ENCODE measurements at regions not wholly inside any gene's neighbourhood (a gene's known extent, or its start where the extent isn't known, plus 50 kb on each side); places are given as distances from the start of the nearest gene placed in this dataset.

DNA sequence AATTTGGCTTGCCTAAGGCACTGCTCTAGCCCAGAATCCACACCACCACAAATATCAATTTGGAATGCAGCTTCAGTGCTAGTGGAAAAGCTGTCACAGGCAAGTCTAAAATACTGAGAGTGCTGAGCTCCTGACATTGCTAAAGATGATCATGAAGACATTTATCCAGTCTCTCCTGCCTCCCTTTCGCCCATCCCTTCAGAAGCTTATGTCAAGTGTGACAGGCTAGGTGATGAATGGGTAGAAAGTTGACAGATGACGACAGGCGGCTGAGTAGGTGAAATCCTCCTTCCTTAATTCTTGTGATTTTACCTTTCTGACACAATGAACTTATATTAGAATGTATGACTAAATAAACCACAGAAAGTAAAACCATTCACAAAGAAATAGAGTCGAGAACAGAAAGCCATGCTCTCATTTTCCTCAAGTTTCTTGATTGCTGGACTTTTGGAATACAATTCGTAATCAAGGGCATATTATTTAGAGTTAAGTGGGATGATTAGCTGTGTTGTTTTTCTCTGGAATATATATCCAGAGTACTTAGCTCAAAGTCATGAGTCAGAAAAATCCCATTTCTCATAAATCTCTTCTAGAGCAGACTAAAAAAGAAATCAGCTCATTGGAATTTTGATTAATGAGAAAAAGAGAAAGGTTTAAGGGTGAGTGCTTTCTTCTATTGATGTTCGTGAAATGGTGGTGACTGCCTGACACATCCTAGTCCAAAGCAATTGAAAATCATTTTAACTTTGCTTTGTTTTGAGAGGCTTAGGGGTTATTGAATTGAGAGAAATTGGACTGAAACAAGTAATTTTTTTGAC is 1228.2 kb upstream of the CITED2 start:
- H3K9ac ChIP-seq (ENCODE audit: low read length) = no peak overlapping the region
- no peak overlapping the region for H3K4me3 ChIP-seq (ENCODE audit: low read depth, low read length, poor library complexity, severe bottlenecking)
- no peak for TF ChIP-seq EZH2 (IDR thresholded peaks at IDR 0.05; ENCODE audit: borderline replicate concordance, low read length)
- TF ChIP-seq, protein P1, sequence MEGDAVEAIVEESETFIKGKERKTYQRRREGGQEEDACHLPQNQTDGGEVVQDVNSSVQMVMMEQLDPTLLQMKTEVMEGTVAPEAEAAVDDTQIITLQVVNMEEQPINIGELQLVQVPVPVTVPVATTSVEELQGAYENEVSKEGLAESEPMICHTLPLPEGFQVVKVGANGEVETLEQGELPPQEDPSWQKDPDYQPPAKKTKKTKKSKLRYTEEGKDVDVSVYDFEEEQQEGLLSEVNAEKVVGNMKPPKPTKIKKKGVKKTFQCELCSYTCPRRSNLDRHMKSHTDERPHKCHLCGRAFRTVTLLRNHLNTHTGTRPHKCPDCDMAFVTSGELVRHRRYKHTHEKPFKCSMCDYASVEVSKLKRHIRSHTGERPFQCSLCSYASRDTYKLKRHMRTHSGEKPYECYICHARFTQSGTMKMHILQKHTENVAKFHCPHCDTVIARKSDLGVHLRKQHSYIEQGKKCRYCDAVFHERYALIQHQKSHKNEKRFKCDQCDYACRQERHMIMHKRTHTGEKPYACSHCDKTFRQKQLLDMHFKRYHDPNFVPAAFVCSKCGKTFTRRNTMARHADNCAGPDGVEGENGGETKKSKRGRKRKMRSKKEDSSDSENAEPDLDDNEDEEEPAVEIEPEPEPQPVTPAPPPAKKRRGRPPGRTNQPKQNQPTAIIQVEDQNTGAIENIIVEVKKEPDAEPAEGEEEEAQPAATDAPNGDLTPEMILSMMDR (IDR thresholded peaks at IDR 0.05; ENCODE audit: low read length) = no peak
- H3K79me2 ChIP-seq (ENCODE audit: insufficient read depth, low read length) = no peaks in the 10 kb centered on the region
- no peak overlapping the region for H3K27ac ChIP-seq (ENCODE audit: low read depth, low read length, poor library complexity, severe bottlenecking)
- no peaks in the 10 kb centered on the region for H4K20me1 ChIP-seq (ENCODE audit: insufficient read depth, low read length)
- H3K36me3 ChIP-seq (ENCODE audit: insufficient read depth, low read length) = no peaks in the 10 kb centered on the region
- no peaks in the 10 kb centered on the region for H3K9me2 ChIP-seq (ENCODE audit: low read depth, low read length)
- no peak overlapping the region for H3K4me2 ChIP-seq (ENCODE audit: low read length)
- H3K4me1 ChIP-seq (ENCODE audit: insufficient read depth, low read length, severe bottlenecking) = no peaks in the 10 kb centered on the region
- no peaks in the 10 kb centered on the region for H3F3A ChIP-seq (ENCODE audit: insufficient read depth, low read length)
- peak overlapping the region; percentile 69; the same call in 1 of the 2 replicates for H2AFZ ChIP-seq (ENCODE audit: low read length)
- H3K9me3 ChIP-seq (ENCODE audit: low read length) = no peaks in the 10 kb centered on the region
- no peaks in the 10 kb centered on the region for H3K27me3 ChIP-seq (ENCODE audit: insufficient read depth, low read length)

DNA sequence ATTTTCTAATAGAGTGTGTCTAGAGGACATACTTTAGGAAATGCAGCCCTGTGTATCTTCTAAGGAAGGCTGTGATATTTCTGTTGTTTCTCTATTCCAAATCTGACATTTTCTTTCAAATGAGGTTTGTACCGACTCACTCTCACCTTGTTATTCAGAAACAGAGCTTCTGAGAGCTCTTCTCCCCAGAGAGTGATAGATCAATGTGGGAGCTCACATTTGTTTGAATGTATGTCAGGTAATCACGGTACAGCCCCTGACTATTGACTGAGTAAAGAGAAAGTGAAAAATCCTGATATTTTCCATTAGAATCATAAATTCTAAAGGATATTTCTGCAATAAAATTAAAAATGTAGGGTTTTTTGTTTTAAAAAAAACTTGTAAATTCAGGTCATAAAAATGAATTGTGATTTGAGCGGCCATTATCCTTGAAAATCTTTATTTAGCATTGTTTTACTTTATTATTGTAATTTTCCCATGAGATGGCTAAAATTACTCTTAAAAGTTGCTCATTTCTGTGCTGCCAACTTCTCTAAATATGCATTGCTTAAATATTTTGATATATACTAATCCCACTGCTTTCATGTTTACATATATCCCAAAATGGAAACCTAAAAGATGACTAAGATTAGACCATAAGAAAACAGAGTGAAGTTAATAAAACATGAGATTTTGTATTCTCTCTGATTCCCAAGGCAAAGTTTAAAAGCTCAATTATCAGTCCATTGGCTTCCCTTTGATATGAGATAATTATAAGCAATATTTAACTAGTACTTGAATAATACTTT is 1226.8 kb upstream of the CITED2 start:
- no peaks in the 10 kb centered on the region for H4K20me1 ChIP-seq (ENCODE audit: insufficient read depth, low read length)
- H3K27ac ChIP-seq (ENCODE audit: low read depth, low read length, poor library complexity, severe bottlenecking) = no peak overlapping the region
- no peaks in the 10 kb centered on the region for H3K36me3 ChIP-seq (ENCODE audit: insufficient read depth, low read length)

DNA sequence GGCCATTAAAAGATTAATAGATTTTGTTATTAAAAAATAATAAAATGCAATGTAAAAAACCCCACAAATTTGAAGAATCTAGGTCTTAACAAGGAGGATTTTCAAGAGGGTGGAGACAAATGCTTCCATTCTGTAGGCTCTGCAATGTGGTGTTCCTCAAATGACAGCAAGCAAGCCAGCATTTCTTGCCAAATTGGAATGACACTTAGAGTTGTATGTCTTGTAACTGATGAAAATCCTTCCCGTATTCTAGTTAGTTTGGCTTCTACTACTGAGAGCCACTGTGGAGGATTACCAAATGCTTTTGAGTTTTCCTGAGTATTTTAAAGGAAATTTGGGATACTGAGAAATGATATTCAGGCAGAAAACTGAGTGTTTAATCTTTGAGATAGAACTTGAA is 1225.5 kb upstream of the CITED2 start:
- Histone ChIP-seq H2AFZ (ENCODE audit: low read length) (no peak overlapping the region), H3K9ac (ENCODE audit: low read length) (no peak overlapping the region), H3K36me3 (ENCODE audit: insufficient read depth, low read length) (no peaks in the 10 kb centered on the region), H3F3A (ENCODE audit: insufficient read depth, low read length) (no peaks in the 10 kb centered on the region), H3K4me3 (ENCODE audit: low read depth, low read length, poor library complexity, severe bottlenecking) (no peak overlapping the region), H3K27ac (ENCODE audit: low read depth, low read length, poor library complexity, severe bottlenecking) (no peak overlapping the region), H4K20me1 (ENCODE audit: insufficient read depth, low read length) (no peaks in the 10 kb centered on the region), H3K27me3 (ENCODE audit: insufficient read depth, low read length) (no peaks in the 10 kb centered on the region), H3K9me3 (ENCODE audit: low read length) (no peaks in the 10 kb centered on the region), H3K4me1 (ENCODE audit: insufficient read depth, low read length, severe bottlenecking) (no peaks in the 10 kb centered on the region), H3K4me2 (ENCODE audit: low read length) (no peak overlapping the region), H3K9me2 (ENCODE audit: low read depth, low read length) (no peaks in the 10 kb centered on the region), H3K79me2 (ENCODE audit: insufficient read depth, low read length) (no peaks in the 10 kb centered on the region)
- TF ChIP-seq EZH2 (IDR thresholded peaks at IDR 0.05; ENCODE audit: borderline replicate concordance, low read length) = no peak
- TF ChIP-seq, protein P1 (IDR thresholded peaks at IDR 0.05; ENCODE audit: low read length) = no peak

More for the DNA sequence above, 1226.8 kb upstream of the CITED2 start:
- H3K9ac ChIP-seq (ENCODE audit: low read length) = no peak overlapping the region
- TF ChIP-seq, protein P1 (IDR thresholded peaks at IDR 0.05; ENCODE audit: low read length) = no peak
- TF ChIP-seq EZH2 (IDR thresholded peaks at IDR 0.05; ENCODE audit: borderline replicate concordance, low read length) = no peak
- H3K4me3 ChIP-seq (ENCODE audit: low read depth, low read length, poor library complexity, severe bottlenecking) = no peak overlapping the region
- H3F3A ChIP-seq (ENCODE audit: insufficient read depth, low read length) = no peaks in the 10 kb centered on the region
- H3K9me3 ChIP-seq (ENCODE audit: low read length) = no peaks in the 10 kb centered on the region
- H3K79me2 ChIP-seq (ENCODE audit: insufficient read depth, low read length) = no peaks in the 10 kb centered on the region
- no peaks in the 10 kb centered on the region for H3K9me2 ChIP-seq (ENCODE audit: low read depth, low read length)
- no peaks in the 10 kb centered on the region for H3K4me1 ChIP-seq (ENCODE audit: insufficient read depth, low read length, severe bottlenecking)
- no peaks in the 10 kb centered on the region for H3K27me3 ChIP-seq (ENCODE audit: insufficient read depth, low read length)
- no peak overlapping the region for H2AFZ ChIP-seq (ENCODE audit: low read length)
- no peak overlapping the region for H3K4me2 ChIP-seq (ENCODE audit: low read length)
